ENCODE measurements at regions not wholly inside any gene's neighbourhood (a gene's known extent, or its start where the extent isn't known, plus 50 kb on each side); places are given as distances from the start of the nearest gene placed in this dataset.

GRCh38 chr9:91126761-91127445 is 234.8 kb downstream of the AUH start:
- no peak for DNase-seq

- no peak for DNase-seq
These were observed 234.1 kb downstream of the AUH start for GRCh38 chr9:91127653-91128052.

- DNase-seq, result no peak
These were observed 230.9 kb downstream of the AUH start for GRCh38 chr9:91130796-91131318.

GRCh38 chr9:91131433-91131839 is 230.3 kb downstream of the AUH start:
- DNase-seq, result no peak

GRCh38 chr9:91132576-91133073 is 229.1 kb downstream of the AUH start:
- DNase-seq, result no peak

GRCh38 chr9:91134608-91135007 is 227.1 kb downstream of the AUH start:
- no peak for DNase-seq

GRCh38 chr9:91137391-91137790 is 224.3 kb downstream of the AUH start:
- no peak for DNase-seq

- no peak for DNase-seq
These were observed 223.0 kb downstream of the AUH start for GRCh38 chr9:91138760-91139159.

GRCh38 chr9:91141407-91141965 is 220.2 kb downstream of the AUH start:
- no peak for DNase-seq

- DNase-seq, result no peak
These were observed 218.6 kb downstream of the AUH start for GRCh38 chr9:91143162-91143561.

- no peak for DNase-seq
These were observed 218.1 kb downstream of the AUH start for GRCh38 chr9:91143642-91144041.

- DNase-seq, result no peak
These were observed 216.9 kb downstream of the AUH start for GRCh38 chr9:91144769-91145168.

GRCh38 chr9:91145496-91145895 is 216.2 kb downstream of the AUH start:
- DNase-seq, result no peak

GRCh38 chr9:91146391-91147019 is 215.2 kb downstream of the AUH start:
- no peak for DNase-seq

- DNase-seq, result no peak
These were observed 214.5 kb downstream of the AUH start for GRCh38 chr9:91147079-91147708.

GRCh38 chr9:91148306-91148705 is 213.4 kb downstream of the AUH start:
- DNase-seq, result no peak

GRCh38 chr9:91150273-91150997 is 211.3 kb downstream of the AUH start:
- no peak for DNase-seq

- DNase-seq, result no peak
These were observed 210.6 kb downstream of the AUH start for GRCh38 chr9:91150998-91151717.

- DNase-seq, result no peak
These were observed 210.0 kb downstream of the AUH start for GRCh38 chr9:91151718-91152095.

- DNase-seq, result no peak
These were observed 207.0 kb downstream of the AUH start for GRCh38 chr9:91154686-91155085.

GRCh38 chr9:91155181-91155580 is 206.5 kb downstream of the AUH start:
- DNase-seq, result no peak
